Endothelial cell of umbilical vein (primary cell): ENCODE measurements at regions not wholly inside any gene's neighbourhood (a gene's known extent, or its start where the extent isn't known, plus 50 kb on each side); places are given as distances from the start of the nearest gene placed in this dataset.
"Not testable (repeated sequence)": the region's sequence is repeated elsewhere in the genome, so short reads cannot be mapped to it uniquely, and the experiment has no call there.

Experiments used
- BruUV-seq: library from RNA; stranded (reverse); fragments of 400-500 nt; replicated peaks from 2 replicates; lab custom pipeline; 2021; lab: Mats Ljungman, UMichigan
- CTCF ChIA-PET: fragments of 300-600, 350-600 bp; sonication (Branson Sonifier 250); formaldehyde crosslinking; loops from one replicate; lab custom pipeline; 2021; ENCODE audit warnings: antibody characterized with exemption, inconsistent platforms; lab: Charles Lee
- POLR2A ChIA-PET: fragments of 300-600, 350-600 bp; sonication (Branson Sonifier 250); formaldehyde crosslinking; loops from one replicate; lab custom pipeline; 2021; ENCODE audit warnings: antibody characterized with exemption, inconsistent platforms; lab: Charles Lee
- DNase-seq: peaks from one replicate; pipeline ENCODE4 v3.0.0-alpha.2; 2011; ENCODE audit warnings: low read depth, low spot score
- FAIRE-seq: peaks from 2 replicates; lab custom pipeline; 2011; peaks lifted over from hg19 to GRCh38; lab: Jason Lieb, UNC
- H2AFZ ChIP-seq: 2 replicates; pipeline ENCODE4 v1.6.0; 2012; ENCODE audit warnings: low read depth, low read length, control low read depth, inconsistent platforms
- H3K27ac ChIP-seq: 2 replicates; pipeline ENCODE4 v1.5.1; 2011; ENCODE audit warnings: low read depth, mild to moderate bottlenecking, control low read depth, low read length, moderate library complexity; ENCODE audit not compliant: insufficient read depth
- H3K27me3 ChIP-seq, 2 experiments: 2 replicates each; pipeline versions ENCODE4 v1.6.0 to v1.6.1; 2011; ENCODE audit warnings: low read length in 2 of 2, mixed read lengths in 1 of 2; ENCODE audit not compliant: control insufficient read depth in 2 of 2, insufficient read depth in 2 of 2
- H3K36me3 ChIP-seq, 2 experiments: 2 replicates in 1 of 2; 3 replicates in 1 of 2; pipeline ENCODE4 v1.5.1; 2011; ENCODE audit warnings: low read length in 2 of 2, mild to moderate bottlenecking in 1 of 2, moderate library complexity in 1 of 2; ENCODE audit not compliant: control insufficient read depth in 2 of 2, insufficient read depth in 2 of 2; ENCODE audit errors: extremely low read depth in 1 of 2
- H3K4me1 ChIP-seq: 3 replicates; pipeline ENCODE4 v1.5.1; 2011; ENCODE audit warnings: mild to moderate bottlenecking, low read length; ENCODE audit not compliant: control insufficient read depth, insufficient read depth; ENCODE audit errors: extremely low read depth
- H3K4me2 ChIP-seq: 2 replicates; pipeline ENCODE4 v1.6.1; 2011; ENCODE audit warnings: low read length, control low read depth, mixed read lengths; ENCODE audit not compliant: insufficient read depth
- H3K4me3 ChIP-seq, 3 experiments: fragments of 200-600 bp in 1 of 3; sonication (generic), shearing (Covaris generic) in 1 of 3; replicated peaks in 1 of 3; 2 replicates each; pipeline ENCODE4 v1.5.1; 2011 to 2016; ENCODE audit warnings: control low read depth in 3 of 3, low read length in 3 of 3, mild to moderate bottlenecking in 2 of 3, inconsistent platforms in 1 of 3, low read depth in 1 of 3, moderate library complexity in 1 of 3; ENCODE audit not compliant: insufficient read depth in 1 of 3
- H3K79me2 ChIP-seq: 2 replicates; pipeline ENCODE4 v1.6.0; 2012; ENCODE audit warnings: low read length, inconsistent platforms; ENCODE audit not compliant: control insufficient read depth, insufficient read depth
- H3K9ac ChIP-seq: replicated peaks from 2 replicates; pipeline ENCODE3; 2011; ENCODE audit warnings: low read length, control low read depth; ENCODE audit not compliant: insufficient read depth; ENCODE audit errors: extremely low read depth
- H3K9me1 ChIP-seq: replicated peaks from 3 replicates; pipeline ENCODE4 v1.6.0; 2011; ENCODE audit warnings: mild to moderate bottlenecking, low read length; ENCODE audit not compliant: control insufficient read depth, insufficient read depth; ENCODE audit errors: extremely low read depth
- H3K9me3 ChIP-seq: replicated peaks from 2 replicates; pipeline ENCODE4 v1.5.1; 2012; ENCODE audit warnings: low read length, inconsistent platforms; ENCODE audit not compliant: control insufficient read depth, insufficient read depth
- H4K20me1 ChIP-seq: replicated peaks from 2 replicates; pipeline ENCODE3; 2011; ENCODE audit warnings: mild to moderate bottlenecking, low read length; ENCODE audit not compliant: control insufficient read depth, insufficient read depth; ENCODE audit errors: extremely low read depth
- EZH2 ChIP-seq: IDR thresholded peaks from 2 replicates; pipeline ENCODE4 v1.6.1; 2012; ENCODE audit warnings: borderline replicate concordance, low read depth, mild to moderate bottlenecking, moderate library complexity, low read length, inconsistent platforms; ENCODE audit not compliant: severe bottlenecking
- FOS ChIP-seq: IDR thresholded peaks from 2 replicates; pipeline ENCODE4 v1.6.1; 2011; ENCODE audit warnings: mild to moderate bottlenecking, low read length, moderate library complexity, borderline replicate concordance; ENCODE audit not compliant: insufficient read depth
- JUN ChIP-seq: IDR thresholded peaks from 2 replicates; pipeline ENCODE4 v1.6.1; 2011; ENCODE audit warnings: borderline replicate concordance, low read depth; ENCODE audit not compliant: insufficient read length, insufficient read depth
- POLR2A ChIP-seq: IDR thresholded peaks from 2 replicates; pipeline ENCODE4 v1.6.1; 2012; ENCODE audit warnings: low read depth, mild to moderate bottlenecking, control low read depth, low read length
- dilution Hi-C: fragments of 300-500 bp; cut with MboI; formaldehyde crosslinking; loops from one replicate; pipeline ENCODE4 v1.15.0; 2019; ENCODE audit warnings: low sequenced_read_pairs; ENCODE audit not compliant: extremely low pct_ligation_motif_present
- intact Hi-C: fragments of 100-400 bp; cut with micrococcal nuclease; formaldehyde crosslinking; loops from one replicate; pipeline ENCODE4 v1.10.0; 2022
- TF ChIP-seq, protein P1 (sequence below), 2 donors: IDR thresholded peaks; 1 replicate in 1 of 2; 2 replicates in 1 of 2; pipeline ENCODE4 v1.5.1; 2011; ENCODE audit warnings: low read length in 2 of 2, mild to moderate bottlenecking in 2 of 2, moderate library complexity in 2 of 2, control low read depth in 1 of 2, inconsistent platforms in 1 of 2, low read depth in 1 of 2; ENCODE audit not compliant: insufficient read depth in 1 of 2; ENCODE audit errors: extremely low read depth in 1 of 2
- TF ChIP-seq, protein P2 (sequence below): IDR thresholded peaks from 2 replicates; pipeline ENCODE4 v1.6.1; 2011; ENCODE audit not compliant: insufficient read depth, insufficient read length

DNA sequence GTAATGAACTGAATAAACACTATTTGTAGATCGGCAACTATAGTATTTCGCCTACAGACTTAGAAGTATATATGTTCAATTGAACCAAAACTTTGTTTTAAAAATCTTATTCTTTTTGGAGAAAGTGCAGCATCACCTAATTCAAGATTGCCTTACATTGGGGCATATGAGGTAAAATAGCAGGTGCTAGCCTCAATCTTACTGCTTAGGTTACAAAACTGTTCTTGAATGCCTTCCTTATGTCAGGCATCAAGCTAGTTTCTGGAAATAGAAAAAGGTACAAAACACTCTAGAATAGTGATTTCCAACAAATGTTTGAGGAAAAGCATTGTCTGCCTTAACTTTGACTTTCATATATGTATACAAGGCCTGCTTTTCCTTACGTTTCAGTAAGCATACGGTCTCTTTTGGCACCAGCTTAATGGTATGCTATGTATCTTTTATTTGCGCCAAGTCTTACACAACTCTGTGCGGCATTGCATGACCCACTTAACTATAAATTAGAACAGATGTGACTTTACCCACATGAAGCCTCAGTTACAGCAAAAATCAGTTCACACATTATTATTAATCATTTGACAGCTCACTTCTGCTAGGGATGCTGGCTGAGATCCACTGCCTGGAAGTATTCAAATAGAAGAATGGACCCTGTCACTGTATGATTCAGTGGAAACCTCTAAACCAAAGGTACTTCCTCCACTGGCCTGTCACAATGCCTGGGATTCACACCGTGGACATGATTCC, 174.1 kb downstream of the PRELID2 start:
- H3K36me3 ChIP-seq = no peaks in the 10 kb centered on the region
- POLR2A ChIA-PET = no interaction called here
- CTCF ChIA-PET = interaction anchor here (0.6 to 2.4 kb wide), 2 partner anchors 20 to 1321 kb away, joined by 3 to 10 read pairs; no protein-coding TSS in a partner anchor
- H4K20me1 ChIP-seq = no peaks in the 10 kb centered on the region
- H3K9me1 ChIP-seq = no peaks in the 10 kb centered on the region
- no peak for TF ChIP-seq JUN
- TF ChIP-seq EZH2 = no peak
- TF ChIP-seq POLR2A = no peak
- FAIRE-seq (no peak), DNase-seq (no peak)
- no peaks in the 10 kb centered on the region for H3K9me3 ChIP-seq
- H3K4me2 ChIP-seq = no peak overlapping the region
- no peak overlapping the region for H3K9ac ChIP-seq
- no peak overlapping the region for H3K27ac ChIP-seq
- H3K4me1 ChIP-seq = no peaks in the 10 kb centered on the region
- no peaks in the 10 kb centered on the region for H3K79me2 ChIP-seq
- BruUV-seq = no TSS peak
- dilution Hi-C loops = no loop called here
- no peak overlapping the region for H3K4me3 ChIP-seq
- intact Hi-C loops = no loop called here
- no peaks in the 10 kb centered on the region for H3K27me3 ChIP-seq
- H2AFZ ChIP-seq = no peak overlapping the region

DNA sequence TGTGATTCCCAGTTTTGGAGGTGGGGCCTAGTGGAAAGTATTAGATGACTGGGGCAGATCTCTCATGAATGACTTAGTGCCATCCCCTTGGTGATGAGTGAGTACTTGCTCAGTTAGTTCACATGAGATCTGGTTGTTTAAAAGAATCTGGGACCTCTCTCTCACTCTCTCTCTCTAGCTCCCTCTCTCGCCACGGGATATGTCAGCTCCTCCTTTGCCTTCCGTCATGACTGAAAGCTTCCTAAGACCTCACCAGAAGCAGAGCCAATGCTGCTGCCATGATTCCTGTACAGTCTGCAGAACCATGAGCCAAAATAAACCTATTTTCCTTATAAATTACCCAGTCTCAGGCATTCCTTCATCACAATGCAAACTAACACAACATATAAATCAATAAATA, 176.7 kb downstream of the PRELID2 start:
- dilution Hi-C loops = no loop called here
- no peak overlapping the region for H3K4me3 ChIP-seq
- TF ChIP-seq, protein P1, sequence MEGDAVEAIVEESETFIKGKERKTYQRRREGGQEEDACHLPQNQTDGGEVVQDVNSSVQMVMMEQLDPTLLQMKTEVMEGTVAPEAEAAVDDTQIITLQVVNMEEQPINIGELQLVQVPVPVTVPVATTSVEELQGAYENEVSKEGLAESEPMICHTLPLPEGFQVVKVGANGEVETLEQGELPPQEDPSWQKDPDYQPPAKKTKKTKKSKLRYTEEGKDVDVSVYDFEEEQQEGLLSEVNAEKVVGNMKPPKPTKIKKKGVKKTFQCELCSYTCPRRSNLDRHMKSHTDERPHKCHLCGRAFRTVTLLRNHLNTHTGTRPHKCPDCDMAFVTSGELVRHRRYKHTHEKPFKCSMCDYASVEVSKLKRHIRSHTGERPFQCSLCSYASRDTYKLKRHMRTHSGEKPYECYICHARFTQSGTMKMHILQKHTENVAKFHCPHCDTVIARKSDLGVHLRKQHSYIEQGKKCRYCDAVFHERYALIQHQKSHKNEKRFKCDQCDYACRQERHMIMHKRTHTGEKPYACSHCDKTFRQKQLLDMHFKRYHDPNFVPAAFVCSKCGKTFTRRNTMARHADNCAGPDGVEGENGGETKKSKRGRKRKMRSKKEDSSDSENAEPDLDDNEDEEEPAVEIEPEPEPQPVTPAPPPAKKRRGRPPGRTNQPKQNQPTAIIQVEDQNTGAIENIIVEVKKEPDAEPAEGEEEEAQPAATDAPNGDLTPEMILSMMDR (IDR thresholded peaks at IDR 0.05; ENCODE audit: extremely low read depth in 1 of 2, insufficient read depth in 1 of 2, low read depth in 1 of 2, low read length in 2 of 2) = no peak
- no peak for TF ChIP-seq FOS
- TF ChIP-seq, protein P2, sequence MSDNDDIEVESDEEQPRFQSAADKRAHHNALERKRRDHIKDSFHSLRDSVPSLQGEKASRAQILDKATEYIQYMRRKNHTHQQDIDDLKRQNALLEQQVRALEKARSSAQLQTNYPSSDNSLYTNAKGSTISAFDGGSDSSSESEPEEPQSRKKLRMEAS = no peak
- no peak for TF ChIP-seq POLR2A
- H3K4me2 ChIP-seq = no peak overlapping the region
- BruUV-seq = no TSS peak
- H3K4me1 ChIP-seq = no peaks in the 10 kb centered on the region
- H2AFZ ChIP-seq = no peak overlapping the region
- ChIA-PET POLR2A (no interaction called here), CTCF (interaction anchor here (1.7 kb wide), 1 partner anchor 154 kb away, joined by 8 read pairs; no protein-coding TSS in a partner anchor)
- FAIRE-seq = no peak
- no peaks in the 10 kb centered on the region for H3K9me3 ChIP-seq
- intact Hi-C loops = no loop called here
- H4K20me1 ChIP-seq = no peaks in the 10 kb centered on the region
- H3K9me1 ChIP-seq = no peaks in the 10 kb centered on the region
- no peak for DNase-seq
- no peaks in the 10 kb centered on the region for H3K36me3 ChIP-seq
- no peak overlapping the region for H3K9ac ChIP-seq
- no peaks in the 10 kb centered on the region for H3K27me3 ChIP-seq
- H3K27ac ChIP-seq = no peak overlapping the region
- H3K79me2 ChIP-seq = no peaks in the 10 kb centered on the region

DNA sequence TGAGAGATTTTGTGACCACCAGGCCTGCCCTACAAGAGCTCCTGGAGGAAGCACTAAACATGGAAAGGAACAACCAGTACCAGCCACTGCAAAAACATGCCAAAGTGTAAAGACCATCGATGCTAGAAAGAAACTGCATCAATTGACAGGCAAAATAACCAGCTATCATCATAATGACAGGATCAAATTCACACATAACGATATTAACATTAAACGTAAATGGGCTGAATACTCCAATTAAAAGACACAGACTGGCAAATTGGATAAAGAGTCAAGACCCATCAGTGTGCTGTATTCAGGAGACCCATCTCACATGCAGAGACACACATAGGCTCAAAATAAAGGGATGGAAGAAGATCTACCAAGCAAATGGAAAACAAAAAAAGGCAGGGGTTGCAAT, 182.4 kb downstream of the PRELID2 start:
- H2AFZ ChIP-seq, H3K4me3 ChIP-seq, DNase-seq, H3K4me1 ChIP-seq, H3K27me3 ChIP-seq, H3K27ac ChIP-seq, POLR2A ChIA-PET, H3K9me1 ChIP-seq, H4K20me1 ChIP-seq, H3K9me3 ChIP-seq, H3K4me2 ChIP-seq, BruUV-seq, H3K9ac ChIP-seq, H3K79me2 ChIP-seq, intact Hi-C loops, FAIRE-seq, H3K36me3 ChIP-seq, dilution Hi-C loops: not testable (repeated sequence)
- CTCF ChIA-PET = interaction anchor here (1.2 kb wide), 1 partner anchor 1449 kb away, joined by 3 read pairs; no protein-coding TSS in a partner anchor
